GM23248 (cell line): ENCODE measurements at regions not wholly inside any gene's neighbourhood (a gene's known extent, or its start where the extent isn't known, plus 50 kb on each side); places are given as distances from the start of the nearest gene placed in this dataset.
A peak's percentile ranks its signal among the peaks of the same experiment; 100 is the strongest.

ENCODE experiments used
- DNase-seq: peaks from one replicate; pipeline ENCODE4 v3.0.0-alpha.2; 2015
- H2AFZ ChIP-seq: fragments of 200-600 bp; sonication (generic); 2 replicates; pipeline ENCODE4 v1.6.1; 2016; ENCODE audit warnings: antibody characterized with exemption
- H3F3A ChIP-seq: fragments of 200-600 bp; sonication (generic); 2 replicates; pipeline ENCODE4 v1.6.1; 2016; ENCODE audit warnings: mild to moderate bottlenecking, antibody characterized with exemption, mixed run types; ENCODE audit not compliant: insufficient read depth
- H3K27ac ChIP-seq: fragments of 200-600 bp; sonication (generic); 2 replicates; pipeline ENCODE4 v1.5.1; 2016; ENCODE audit warnings: mild to moderate bottlenecking
- H3K27me3 ChIP-seq: fragments of 200-600 bp; sonication (generic); replicated peaks from 2 replicates; pipeline ENCODE4 v1.6.1; 2016; ENCODE audit warnings: mild to moderate bottlenecking; ENCODE audit not compliant: insufficient read depth
- H3K36me3 ChIP-seq: fragments of 200-600 bp; sonication (generic); 2 replicates; pipeline ENCODE4 v1.6.1; 2016; ENCODE audit warnings: low read depth, mild to moderate bottlenecking
- H3K4me1 ChIP-seq: fragments of 200-600 bp; sonication (generic); 2 replicates; pipeline ENCODE4 v1.6.1; 2016; ENCODE audit warnings: mild to moderate bottlenecking; ENCODE audit not compliant: insufficient read depth
- H3K4me2 ChIP-seq: fragments of 200-600 bp; sonication (generic); one replicate; pipeline ENCODE4 v1.6.1; 2016; ENCODE audit warnings: mild to moderate bottlenecking; ENCODE audit not compliant: unreplicated experiment
- H3K4me3 ChIP-seq: fragments of 200-600 bp; sonication (generic); 2 replicates; pipeline ENCODE4 v1.5.1; 2016; ENCODE audit warnings: mild to moderate bottlenecking
- H3K79me2 ChIP-seq: fragments of 200-600 bp; sonication (generic); 2 replicates; pipeline ENCODE4 v1.6.1; 2016; ENCODE audit warnings: mild to moderate bottlenecking; ENCODE audit not compliant: insufficient read depth
- H3K9ac ChIP-seq: fragments of 200-600 bp; sonication (generic); 2 replicates; pipeline ENCODE4 v1.6.1; 2016; ENCODE audit warnings: mild to moderate bottlenecking
- H3K9me2 ChIP-seq: fragments of 200-600 bp; sonication (generic); 2 replicates; pipeline ENCODE4 v1.6.1; 2016; ENCODE audit warnings: mixed run types, mild to moderate bottlenecking, moderate library complexity; ENCODE audit not compliant: insufficient read depth
- H3K9me3 ChIP-seq: fragments of 200-600 bp; sonication (generic); one replicate; pipeline ENCODE4 v1.6.1; 2017; ENCODE audit warnings: low read depth
- H4K20me1 ChIP-seq: fragments of 200-600 bp; sonication (generic); 2 replicates; pipeline ENCODE4 v1.6.0; 2016; ENCODE audit not compliant: insufficient read depth
- EZH2 ChIP-seq: fragments of 200-600 bp; sonication (generic); IDR thresholded peaks from 2 replicates; pipeline ENCODE4 v1.6.1; 2018; ENCODE audit warnings: antibody characterized with exemption, mild to moderate bottlenecking; ENCODE audit not compliant: insufficient read depth, poor library complexity, severe bottlenecking
- EZH2phosphoT487 ChIP-seq: fragments of 200-600 bp; sonication (generic); IDR thresholded peaks from 2 replicates; pipeline ENCODE4 v1.6.1; 2018; ENCODE audit warnings: antibody characterized with exemption, moderate library complexity, mild to moderate bottlenecking, low read depth; ENCODE audit not compliant: insufficient read depth
- WGBS, 2 experiments: methylation state at CpG; one replicate each; pipeline ENCODE4 v1.1.6; 2015 to 2017; ENCODE audit warnings: low lambda C conversion rate in 2 of 2, low coverage in 1 of 2; ENCODE audit errors: missing lambda C conversion rate in 2 of 2; 5-methylcytosine and 5-hydroxymethylcytosine counted together
- in situ Hi-C: fragments of 300-500 bp; cut with MboI; formaldehyde crosslinking; loops from 2 replicates; pipeline ENCODE4 v1.15.0; 2020

DNA sequence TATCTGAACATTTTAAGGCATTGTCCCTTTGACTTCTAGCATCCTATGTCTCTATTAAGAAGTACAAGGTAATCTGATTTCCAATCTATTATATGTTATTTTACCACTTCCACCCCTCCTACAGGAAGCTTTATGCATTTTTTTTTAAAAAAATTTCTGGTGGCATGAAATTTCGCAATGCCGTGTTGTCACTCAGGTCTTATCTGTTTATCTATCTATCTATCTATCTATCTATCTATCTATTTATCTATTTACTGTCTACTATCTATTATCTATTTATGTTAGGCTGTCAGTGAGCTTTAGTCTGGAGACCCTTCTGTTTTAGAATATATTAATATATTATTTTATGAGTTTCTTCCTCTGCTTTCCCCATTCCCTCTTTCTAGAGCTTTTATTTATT is 125.3 kb upstream of the FAM9C start:
- Histone ChIP-seq H3K4me1 (peaks cover 15% of the 10 kb centered on the region), H3K27me3 (no peaks in the 10 kb centered on the region), H3K4me3 (no peak overlapping the region), H3K36me3 (no peaks in the 10 kb centered on the region), H3K9ac (no peak overlapping the region), H3K79me2 (no peaks in the 10 kb centered on the region), H3K9me2 (no peaks in the 10 kb centered on the region), H3K4me2 (no peak overlapping the region), H3K9me3 (no peaks in the 10 kb centered on the region), H3F3A (no peaks in the 10 kb centered on the region), H3K27ac (no peak overlapping the region), H2AFZ (no peak overlapping the region), H4K20me1 (no peaks in the 10 kb centered on the region)
- in situ Hi-C loops, result no loop called here
- 97 to 100% methylated on average over 2 of the region's 2 CpGs for WGBS, 2 experiments
- no peak for DNase-seq
- TF ChIP-seq EZH2phosphoT487 (no peak), EZH2 (no peak)

DNA sequence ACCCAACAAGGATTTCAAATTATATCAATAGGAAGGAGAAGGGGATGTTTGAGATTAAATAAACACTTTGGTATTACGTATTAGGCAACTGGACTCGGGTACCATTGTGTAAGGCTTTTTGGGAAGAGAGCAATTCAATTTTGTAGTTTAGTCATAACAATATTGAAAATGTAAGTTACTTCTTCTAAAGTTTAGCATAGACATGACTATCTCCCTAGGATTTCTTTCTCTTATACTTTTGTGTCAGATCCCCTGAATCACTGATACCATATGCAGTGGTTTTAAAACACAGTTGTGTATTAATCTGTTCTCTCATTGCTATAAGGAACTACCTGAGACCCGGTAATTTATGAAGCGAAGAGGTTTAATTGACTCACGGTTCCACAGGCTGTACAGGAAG is 123.8 kb upstream of the FAM9C start:
- Histone ChIP-seq H3K36me3 (no peaks in the 10 kb centered on the region), H3K9ac (no peak overlapping the region), H3F3A (no peaks in the 10 kb centered on the region), H2AFZ (peak overlapping the region; percentile 77; the same call in 1 of the 2 replicates), H3K9me3 (no peaks in the 10 kb centered on the region), H3K27ac (peak overlapping the region; percentile 44; the same call in 1 of the 2 replicates), H3K4me1 (peaks cover 17% of the 10 kb centered on the region), H3K27me3 (no peaks in the 10 kb centered on the region), H3K79me2 (no peaks in the 10 kb centered on the region), H3K4me3 (no peak overlapping the region), H3K4me2 (no peak overlapping the region), H3K9me2 (no peaks in the 10 kb centered on the region), H4K20me1 (no peaks in the 10 kb centered on the region)
- WGBS, 2 experiments, result 79 to 84% methylated on average over 5 of the region's 5 CpGs
- DNase-seq, result no peak
- TF ChIP-seq EZH2 (no peak), EZH2phosphoT487 (no peak)
- in situ Hi-C loops, result no loop called here

DNA sequence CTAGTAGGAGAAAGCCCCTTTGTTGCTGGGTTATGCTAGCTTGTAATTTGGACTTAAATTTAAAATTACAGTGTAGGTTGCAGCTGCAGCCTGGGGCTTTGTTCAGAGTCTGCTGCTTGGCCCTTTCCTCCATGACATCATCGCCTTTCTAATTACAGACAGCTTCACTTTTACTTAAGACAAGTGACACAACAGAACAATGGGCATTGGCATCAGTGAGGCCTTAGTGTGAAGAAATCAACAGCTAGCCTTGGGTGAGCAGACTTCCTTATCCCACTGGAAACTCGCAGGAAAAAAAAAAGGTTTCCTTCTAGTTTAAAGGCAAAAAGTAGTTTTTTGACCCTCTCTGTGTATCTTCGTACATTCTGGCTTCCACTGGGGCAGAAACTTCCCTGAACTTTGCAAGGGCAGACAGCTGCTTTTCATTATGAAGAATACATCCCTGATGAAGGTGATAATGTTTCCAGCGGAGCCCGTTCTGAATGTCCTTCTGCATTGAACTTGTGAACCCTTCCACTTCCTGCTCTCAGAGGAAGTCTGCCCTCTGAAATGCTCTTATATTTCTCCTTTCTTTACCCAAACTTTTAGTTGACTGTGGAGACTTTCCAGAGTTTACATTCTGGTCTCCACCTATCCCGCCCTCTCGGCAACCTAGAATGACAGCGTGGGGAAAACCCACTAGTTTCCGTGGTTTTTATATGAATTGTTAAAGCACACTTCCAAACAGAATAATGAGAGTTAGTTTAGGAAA is 123.2 kb upstream of the FAM9C start:
- Histone ChIP-seq H3K4me2 (no peak overlapping the region), H3K4me3 (no peak overlapping the region), H3K9ac (peak overlapping the region; percentile 11; the same call in 1 of the 2 replicates)

GRCh38 chrX:13165266-13166189 is 121.1 kb upstream of the FAM9C start:
- Histone ChIP-seq H3K27ac (no peak overlapping the region), H3K4me1 (peaks cover 17% of the 10 kb centered on the region), H2AFZ (peak overlapping the region; percentile 87), H4K20me1 (no peaks in the 10 kb centered on the region), H3K4me3 (peak overlapping the region; percentile 49; the same call in 1 of the 2 replicates), H3K79me2 (no peaks in the 10 kb centered on the region), H3K4me2 (peak overlapping the region; percentile 35), H3K9me2 (no peaks in the 10 kb centered on the region), H3F3A (no peaks in the 10 kb centered on the region), H3K9me3 (no peaks in the 10 kb centered on the region), H3K9ac (peak overlapping the region; percentile 58), H3K36me3 (no peaks in the 10 kb centered on the region), H3K27me3 (no peaks in the 10 kb centered on the region)
- in situ Hi-C loops, result no loop called here
- no peak for DNase-seq
- WGBS, 2 experiments, result 51 to 55% methylated on average over 5 to 6 of the region's 6 CpGs
- no peak for TF ChIP-seq EZH2phosphoT487
- TF ChIP-seq EZH2, result no peak

More for the DNA sequence above, 123.2 kb upstream of the FAM9C start:
- in situ Hi-C loops, result no loop called here
- TF ChIP-seq EZH2phosphoT487, result no peak
- TF ChIP-seq EZH2, result no peak
- Histone ChIP-seq H3K4me1 (peaks cover 17% of the 10 kb centered on the region), H3K27ac (peak overlapping the region; percentile 44), H3K79me2 (no peaks in the 10 kb centered on the region), H3K36me3 (no peaks in the 10 kb centered on the region), H3K9me3 (no peaks in the 10 kb centered on the region), H3K27me3 (no peaks in the 10 kb centered on the region), H4K20me1 (no peaks in the 10 kb centered on the region), H3F3A (no peaks in the 10 kb centered on the region), H3K9me2 (no peaks in the 10 kb centered on the region), H2AFZ (peak overlapping the region; percentile 77)
- WGBS, 2 experiments, result 44 to 45% methylated on average over 8 to 9 of the region's 9 CpGs
- DNase-seq, result peak; percentile 67
